Muscle of arm (tissue), 1 donor: ENCODE measurements at regions not wholly inside any gene's neighbourhood (a gene's known extent, or its start where the extent isn't known, plus 50 kb on each side); places are given as distances from the start of the nearest gene placed in this dataset.
"Not testable (repeated sequence)": the region's sequence is repeated elsewhere in the genome, so short reads cannot be mapped to it uniquely, and the experiment has no call there.

Experiments
- DNase-seq: peaks from one replicate; pipeline ENCODE4 v3.0.0-alpha.2; 2013

DNA sequence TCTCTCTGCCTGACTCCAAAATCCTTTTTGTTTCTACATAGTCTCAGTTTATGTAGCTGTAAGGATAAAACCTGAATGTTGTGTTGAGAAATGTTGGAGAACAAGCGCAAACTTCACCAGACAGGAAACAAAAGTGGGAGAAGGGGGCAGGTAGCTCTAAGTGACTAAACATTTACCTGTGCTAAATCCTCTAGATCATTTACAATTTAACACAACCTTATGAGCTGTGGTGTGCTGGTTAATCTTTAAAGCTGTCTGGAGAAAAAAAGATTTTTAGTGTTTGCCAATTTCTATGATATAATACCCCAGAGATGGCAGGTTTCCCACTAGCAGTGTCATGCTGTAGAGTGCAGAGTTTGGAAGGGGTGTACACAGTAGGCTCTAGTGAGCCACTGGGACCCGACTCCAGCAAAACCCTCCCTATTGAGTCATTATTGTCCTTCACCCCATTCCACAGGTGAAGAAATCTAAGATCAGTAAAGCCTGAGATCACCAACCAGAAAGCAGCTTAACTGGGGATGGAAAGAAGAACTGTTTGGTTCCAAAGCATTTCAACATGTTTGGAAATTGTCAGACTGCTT is 992.0 kb downstream of the DCDC2C start:
- DNase-seq, result no peak

DNA sequence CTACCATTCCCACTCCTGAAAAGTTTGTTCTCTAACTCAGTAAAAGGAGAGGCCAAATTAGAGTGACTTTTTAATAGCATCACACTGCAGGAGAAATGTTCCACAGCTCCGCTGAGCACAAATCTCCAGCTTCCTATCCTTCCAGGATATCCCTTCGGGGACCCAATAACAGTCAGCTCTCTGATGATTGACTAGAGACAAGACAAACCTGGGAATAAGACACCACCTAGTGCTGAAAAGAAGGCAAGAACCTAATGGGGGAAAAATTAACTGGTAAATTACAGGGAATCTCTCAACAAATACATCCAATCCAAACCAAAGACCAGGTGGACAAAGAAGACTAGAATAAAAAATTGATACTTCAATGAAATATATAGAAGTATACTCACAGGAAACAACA is 977.1 kb upstream of the SOX11 start:
- no peak for DNase-seq

DNA sequence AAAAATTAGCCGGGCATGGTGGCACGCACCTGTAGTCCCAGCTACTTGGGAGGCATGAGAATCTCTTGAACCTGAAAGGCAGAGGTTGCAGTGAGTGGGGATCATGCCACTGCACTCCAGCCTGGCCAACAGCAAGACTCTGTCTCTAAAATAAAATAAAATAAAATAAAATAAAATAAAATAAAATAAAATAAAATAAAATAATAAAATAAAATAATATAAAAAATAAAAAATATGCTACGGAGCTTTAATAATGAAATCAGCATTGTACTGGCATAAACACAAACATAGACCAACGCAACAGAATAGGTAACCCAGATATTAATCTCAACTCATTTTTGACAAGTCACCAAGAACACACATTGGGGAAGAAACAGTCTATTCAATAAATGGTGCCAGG is 973.4 kb upstream of the SOX11 start:
- no peak for DNase-seq

DNA sequence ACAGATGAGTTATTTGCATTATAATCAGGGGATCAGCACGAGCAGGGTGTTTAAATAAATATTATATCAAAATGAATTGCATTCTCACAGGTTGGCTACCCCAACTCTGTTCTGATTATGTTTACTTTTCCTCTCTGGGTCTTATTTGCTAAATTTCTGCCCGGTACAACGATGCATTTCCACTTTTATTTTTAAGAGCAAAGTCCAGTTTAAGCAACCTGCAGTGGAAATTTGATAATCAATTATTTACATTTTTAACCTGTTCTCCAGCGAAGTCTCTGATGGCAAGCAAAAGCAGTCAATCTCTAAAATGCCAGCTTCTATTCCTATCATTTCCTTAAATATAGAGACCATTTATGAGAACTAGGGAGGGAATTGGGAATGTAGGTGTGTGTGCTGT is 966.6 kb upstream of the SOX11 start:
- no peak for DNase-seq

DNA sequence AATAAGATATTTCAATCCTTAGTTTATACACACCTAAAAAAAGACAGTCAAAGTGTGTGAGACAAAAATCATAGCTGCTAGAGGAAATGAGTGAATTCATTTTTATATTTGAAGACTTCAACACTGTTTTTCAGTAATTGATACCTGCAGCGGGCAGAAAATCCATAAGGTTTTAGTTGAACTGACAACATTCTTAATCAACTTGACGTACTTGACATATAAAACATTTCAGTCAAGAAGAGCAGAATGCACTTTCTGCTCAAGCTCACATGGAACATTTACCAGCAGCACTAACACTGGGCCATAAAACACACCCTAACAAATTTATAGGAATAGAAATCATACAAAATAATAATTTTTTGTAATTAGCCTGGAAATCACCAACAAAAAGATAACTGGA is 959.6 kb upstream of the SOX11 start:
- no peak for DNase-seq

DNA sequence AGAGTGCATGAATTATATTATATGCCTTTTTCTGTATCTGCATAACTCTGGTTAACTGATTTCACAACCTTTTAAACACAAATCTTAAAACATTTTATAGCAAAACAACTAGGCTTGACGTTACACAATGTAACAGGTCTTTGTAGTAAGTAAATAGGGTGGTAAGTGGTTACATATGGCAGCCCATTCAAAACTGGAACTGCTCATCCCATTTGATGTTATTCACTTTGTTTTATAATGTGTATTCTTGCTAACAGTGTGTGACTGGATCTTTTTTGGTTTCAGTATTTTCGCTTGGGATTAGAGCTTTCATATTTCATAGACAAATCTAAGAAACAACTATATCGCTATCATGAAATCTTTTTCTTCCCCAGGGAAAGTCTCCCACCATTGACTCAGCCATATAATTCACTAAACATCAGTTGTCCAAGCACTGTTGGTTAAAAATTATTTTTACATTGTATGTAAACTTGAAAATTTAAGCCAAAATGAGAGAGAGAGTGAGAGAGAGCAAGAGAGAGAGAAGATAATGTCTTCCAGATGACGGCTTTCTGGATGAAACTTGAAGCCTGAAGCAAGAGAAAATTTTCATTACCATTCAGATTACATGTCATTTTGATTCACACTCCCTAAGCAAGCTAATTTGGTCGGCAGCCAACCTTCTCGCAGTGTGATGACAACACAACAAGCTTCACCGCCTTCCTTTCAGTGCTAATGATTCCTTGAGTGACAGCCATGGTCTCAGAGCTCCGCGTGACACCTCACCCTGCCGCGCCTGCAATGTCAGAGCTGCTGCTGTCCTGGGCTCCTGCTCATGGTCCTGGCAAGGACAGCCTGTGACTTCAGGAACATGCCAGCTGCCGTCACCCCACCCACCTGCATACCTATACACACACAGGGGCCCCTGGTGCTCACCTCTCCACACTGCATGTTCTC is 946.9 kb upstream of the SOX11 start:
- DNase-seq, result peak; percentile 68

DNA sequence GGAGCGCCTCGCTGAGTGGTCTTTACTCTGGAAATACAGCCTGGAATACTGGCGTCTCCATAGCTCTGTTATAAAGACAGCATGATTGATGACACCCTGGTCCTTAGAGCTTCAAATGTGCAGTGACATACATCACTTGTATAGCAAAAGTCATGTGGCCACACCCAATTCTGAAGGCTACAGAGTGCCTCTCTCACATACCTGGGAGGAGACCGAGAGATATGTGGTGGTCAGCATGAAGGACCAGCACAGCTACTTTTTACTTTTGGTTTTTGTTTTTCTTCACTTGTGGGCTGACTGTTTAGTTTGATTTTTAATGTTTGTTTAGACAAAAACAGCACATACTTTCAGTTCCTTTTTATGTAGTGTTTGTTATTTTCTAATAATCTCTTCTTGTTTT is 938.5 kb upstream of the SOX11 start:
- no peak for DNase-seq

DNA sequence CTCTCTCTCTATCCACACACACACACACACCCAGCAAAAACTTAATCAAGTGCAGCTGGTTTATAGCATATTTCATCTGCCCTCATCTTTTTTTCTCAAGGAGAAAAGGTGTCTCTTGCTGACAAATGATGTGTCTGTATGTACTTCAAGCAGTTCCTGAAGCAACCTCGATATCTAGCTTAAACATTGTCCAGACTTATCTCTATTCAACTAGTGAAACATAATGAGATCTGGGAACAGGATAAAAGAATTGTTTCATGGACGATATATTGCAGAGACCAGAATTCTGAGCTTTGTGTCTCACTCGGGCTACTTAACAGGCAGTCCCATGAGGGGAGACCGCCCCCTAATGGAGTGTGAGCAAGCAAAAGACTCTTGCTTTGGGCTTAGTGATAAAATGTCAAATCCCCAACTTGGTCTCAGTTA is 929.2 kb upstream of the SOX11 start:
- peak; percentile 21 for DNase-seq

DNA sequence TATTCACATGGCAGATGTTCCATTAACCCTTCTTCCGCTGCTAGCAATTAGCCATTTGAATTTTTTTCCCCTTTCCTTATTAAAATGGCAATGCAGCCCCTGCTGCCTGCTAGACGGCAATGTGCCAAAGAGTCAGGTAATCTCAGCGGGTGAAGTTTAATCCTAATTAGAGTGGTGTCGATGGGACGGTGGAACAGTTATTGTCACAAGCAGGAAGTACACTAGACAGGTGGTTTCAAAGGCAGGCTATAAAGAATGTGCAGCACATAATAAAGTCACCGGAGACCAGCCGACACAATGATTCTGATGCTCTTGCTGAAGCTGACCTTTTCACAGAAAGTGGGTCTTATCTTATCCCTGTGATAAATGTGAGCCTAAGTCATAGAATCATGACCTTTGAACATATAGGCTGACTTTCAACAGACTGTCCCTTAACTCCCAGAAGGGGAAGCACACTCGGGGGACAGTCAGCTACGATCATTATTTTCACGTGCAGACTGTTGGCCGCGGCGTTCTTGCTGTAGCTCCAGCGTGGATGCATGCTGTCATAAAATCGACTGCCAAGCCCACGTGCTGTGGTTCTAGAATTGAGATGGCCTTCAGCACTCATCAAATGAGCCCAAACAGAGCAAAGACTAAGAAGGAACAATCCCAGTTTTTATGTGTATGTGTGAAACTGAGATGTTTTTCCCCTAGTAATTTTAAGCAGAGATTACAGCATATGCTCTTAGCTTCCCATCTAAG is 926.2 kb upstream of the SOX11 start:
- DNase-seq, result no peak

DNA sequence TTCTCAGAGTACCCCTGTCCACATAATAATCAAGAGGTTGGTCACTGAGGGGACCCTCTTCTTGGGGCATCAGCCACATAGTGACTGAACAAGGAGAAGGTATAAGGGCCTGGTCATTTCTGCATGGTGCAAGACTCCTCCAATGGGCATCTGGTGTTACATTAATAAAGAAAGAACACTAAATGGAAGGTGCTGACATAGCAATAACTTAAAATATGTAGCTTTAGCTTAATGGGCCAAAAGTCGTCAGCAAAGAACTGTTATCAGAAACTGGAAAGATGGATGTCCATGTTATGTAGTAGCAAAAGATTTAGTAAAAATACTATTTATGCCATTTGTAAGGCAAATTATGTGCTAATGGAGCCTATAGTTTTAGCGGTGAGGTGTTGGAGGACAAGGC is 916.5 kb upstream of the SOX11 start:
- DNase-seq, result no peak

DNA sequence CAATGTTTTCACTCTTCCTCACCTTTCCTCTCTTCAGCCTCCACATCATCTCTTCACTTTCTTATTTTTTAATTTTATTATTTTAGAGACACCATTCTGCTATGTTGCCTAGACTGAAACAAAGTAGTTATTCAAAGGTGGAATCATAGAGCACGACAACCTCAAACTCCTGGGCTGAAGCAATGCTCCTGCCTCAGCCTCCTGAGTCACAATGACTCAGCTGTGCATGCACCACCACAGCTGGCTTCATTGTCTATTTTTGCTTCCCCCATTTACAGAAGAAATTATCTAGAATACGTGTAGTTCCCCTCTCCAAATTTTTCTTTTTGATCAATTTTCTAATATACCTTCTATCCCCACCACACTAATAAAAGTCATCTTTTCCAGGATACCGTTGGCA is 911.5 kb upstream of the SOX11 start:
- DNase-seq, result no peak

DNA sequence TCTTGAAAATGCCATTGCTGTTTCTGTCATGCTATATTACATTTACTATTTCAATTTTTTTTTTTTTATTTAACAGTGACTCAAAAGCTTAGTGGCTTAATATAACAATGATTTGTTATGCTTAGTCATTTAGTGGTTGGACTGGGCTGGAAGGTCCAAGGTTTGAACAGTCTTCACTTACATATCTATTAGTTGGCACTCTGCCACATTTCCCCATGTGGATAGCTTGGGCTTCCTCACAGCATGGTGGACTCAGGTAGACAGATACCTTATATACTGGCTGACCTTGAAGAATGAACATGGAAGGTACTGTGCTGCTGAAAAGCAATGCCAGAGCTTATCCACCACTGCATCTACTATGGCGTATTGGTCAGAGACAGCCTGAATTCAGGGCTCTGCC is 909.5 kb upstream of the SOX11 start:
- DNase-seq, result no peak

DNA sequence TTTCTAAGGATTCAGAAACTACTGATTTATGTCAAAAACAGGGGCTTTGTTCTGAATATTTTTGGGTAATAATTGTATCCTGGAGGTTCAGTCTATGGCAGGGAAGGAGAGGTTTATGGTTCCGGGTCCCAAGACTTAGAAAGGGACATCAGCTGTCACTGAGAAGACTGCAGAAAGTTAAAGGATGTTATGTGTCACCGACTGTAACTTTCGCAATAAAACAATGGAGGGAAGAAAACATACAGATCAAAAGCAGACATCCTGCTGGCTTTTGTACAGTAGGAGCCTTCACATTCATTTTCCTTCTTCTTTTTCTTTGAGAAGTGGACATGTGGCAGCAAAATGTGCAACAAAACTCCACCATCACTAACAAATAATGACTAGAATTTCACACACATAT is 900.7 kb upstream of the SOX11 start:
- no peak for DNase-seq

DNA sequence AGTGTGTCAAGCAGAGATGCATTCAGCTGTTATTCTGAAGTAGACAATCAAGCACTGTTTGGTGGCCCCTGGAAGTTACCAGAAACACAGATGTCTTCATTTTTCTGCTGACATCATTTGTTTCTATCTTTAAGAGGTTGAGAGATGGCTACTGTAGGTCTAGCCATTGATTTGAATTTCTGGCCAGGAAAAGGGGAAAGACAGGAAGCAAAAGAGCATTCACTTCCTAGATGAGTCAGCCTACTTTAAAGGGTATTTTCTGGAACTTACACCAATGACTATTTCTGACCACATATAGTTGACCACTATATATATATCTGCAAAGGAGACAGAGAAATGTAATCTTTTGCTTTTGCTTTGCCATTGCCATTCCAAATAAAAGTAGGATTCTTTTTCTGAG is 900.1 kb upstream of the SOX11 start:
- DNase-seq, result no peak

DNA sequence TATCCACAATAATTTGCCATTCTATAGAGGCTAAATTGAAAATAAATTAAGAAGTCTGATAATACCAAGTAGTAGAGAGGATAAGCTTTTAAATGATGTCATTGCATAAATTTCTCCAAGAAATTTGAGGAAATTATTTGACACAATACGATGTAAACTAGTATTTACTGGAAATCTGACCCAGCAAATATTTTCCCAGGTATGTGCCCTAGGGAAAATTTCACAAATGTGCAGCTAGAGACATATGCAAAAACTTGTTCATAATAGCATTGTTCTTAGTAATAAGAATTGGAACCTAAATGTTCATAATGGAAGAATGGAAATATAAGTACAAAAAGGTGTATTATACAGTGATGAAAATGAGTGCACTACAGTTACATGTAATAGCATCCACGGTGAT is 888.8 kb upstream of the SOX11 start:
- DNase-seq, result no peak

DNA sequence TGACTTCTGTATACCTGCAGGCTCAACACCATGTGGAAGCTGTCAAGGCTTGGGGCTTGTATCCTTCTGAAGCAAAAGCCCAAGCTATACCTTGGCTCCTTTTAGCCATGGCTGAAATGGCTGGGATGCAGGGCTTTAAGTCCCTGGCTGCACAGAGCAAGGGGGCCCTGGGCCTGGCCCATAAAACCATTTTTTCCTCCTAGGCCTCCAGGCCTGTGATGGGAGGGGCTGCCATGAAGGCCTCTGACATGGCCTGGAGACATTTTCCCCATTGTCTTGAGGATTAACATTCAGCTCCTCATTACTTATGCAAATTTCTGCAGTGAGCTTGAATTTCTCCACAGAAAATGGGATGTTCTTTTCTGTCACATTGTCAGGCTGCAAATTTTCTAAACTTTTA is 878.0 kb upstream of the SOX11 start:
- not testable (repeated sequence) for DNase-seq

DNA sequence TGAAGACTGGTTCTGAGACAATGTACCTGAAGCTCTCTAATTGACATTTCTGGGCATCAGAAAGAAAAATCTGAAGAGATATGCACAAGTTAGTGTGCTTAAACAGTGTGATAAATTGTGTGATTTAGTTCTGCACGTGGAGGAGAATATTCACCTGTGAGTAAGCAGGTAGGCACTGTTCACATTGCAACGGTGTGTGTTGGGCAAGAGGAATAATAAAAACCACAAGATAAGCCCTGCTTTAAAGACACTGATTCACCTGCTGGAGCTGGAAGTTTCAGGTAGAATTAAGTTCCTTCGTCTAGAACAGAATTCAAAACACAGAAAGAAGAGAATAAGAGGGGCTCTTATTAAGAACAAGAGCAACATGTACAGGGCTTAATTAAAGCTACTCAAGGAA is 864.3 kb upstream of the SOX11 start:
- DNase-seq, result no peak

DNA sequence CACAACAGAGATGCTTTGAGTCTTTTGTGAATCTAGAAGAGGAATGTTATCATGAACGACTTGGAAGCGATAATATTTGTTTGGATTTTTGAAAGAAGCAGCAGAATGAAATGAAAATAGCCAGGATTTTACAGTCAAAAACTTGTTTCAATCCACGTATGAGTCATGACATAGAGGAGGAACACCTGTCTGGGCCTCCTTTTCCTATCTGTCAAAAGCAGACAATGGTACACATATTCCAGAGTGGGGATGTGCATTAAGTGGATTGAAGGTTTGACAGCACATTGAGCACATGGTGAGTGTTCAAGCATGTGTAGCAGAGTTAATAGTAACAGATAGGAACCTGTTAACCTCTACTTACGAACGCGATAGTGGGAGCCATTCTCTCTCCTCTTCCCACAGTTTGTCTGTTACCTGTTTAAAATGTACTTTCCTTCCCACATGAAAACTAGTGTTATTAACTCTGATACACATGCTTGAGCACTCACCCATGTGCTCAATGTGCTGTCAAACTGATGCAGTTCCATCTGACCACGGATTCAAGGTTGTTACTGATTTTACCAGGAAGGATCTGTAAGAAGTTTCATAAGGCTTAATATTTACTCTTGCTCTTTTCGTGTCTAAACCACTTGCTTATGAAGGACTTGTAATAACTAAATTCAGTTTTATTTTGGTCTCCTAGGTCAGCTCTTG is 863.4 kb upstream of the SOX11 start:
- DNase-seq, result no peak

DNA sequence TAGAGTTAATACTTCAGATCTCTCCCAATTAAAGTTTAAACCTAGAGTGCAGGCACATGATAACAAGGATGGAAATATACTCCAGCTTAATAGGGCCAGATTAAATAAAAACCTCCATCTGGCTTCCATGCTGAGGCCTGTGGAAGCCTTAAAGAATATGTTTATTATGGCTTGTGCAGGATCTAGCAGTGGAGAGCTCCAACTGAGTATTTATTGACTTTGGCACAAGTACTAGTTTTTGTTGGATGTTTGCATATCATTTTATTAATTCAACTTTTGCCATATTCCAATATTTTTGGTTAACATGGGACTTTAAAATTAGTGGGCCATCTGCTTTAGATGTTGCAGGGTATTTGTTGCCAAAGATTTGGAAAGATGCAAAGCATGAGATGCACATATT is 860.4 kb upstream of the SOX11 start:
- DNase-seq, result peak; percentile 27

DNA sequence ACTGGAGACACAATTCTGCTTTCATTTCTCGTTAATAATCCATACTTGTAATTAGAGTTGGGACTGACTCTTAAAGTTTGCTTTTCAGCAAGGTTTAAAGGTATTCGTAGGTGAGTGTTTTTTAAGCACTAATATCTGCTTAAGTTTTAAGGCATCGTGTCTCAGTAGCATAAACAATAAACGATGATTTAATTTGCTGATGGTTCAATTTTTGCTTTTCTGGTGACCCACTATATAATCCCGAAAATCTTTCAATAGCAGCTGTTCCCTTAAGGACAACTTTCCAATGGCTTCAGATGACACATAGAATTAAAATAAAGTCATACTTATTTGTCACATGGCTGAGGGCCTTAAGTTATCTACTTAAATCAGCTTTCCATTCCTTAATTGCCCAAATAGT is 859.5 kb upstream of the SOX11 start:
- DNase-seq, result no peak

DNA sequence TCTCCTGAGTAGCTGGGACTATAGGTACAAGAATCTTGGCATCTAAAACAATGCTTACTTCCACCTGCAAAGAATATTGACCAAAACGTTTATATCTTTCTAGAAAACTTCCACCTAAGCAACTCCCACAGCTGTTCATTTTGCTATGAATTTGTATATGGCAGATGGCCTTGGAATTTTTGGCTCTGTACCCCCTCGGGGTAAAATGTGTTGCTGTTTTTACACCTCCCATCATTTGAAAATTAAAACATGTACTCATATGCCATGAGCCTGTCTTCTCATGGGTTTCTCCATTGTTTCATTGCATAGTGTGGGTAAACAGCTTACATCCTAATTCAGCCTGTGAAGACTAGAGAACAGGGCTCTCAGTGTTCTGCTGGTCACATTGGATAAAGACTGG is 853.6 kb upstream of the SOX11 start:
- DNase-seq, result no peak

DNA sequence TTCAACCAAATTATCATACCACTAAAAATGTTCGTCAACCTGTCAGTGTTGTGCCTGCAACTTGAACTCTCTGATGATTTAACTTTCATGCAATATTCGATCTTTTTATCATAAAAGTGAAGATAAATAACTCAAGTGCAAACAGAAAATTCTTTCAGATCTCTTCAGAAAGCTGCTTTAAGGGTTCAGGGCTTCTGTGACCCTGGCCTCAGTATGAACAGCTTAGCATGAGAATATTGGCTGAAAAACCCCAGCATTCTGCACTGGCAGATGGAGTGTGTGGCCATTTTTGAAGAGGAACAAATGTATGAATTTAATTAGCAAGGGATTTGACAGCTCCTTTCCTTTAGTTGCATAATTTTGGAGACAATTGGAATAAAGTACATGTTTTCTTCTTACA is 851.4 kb upstream of the SOX11 start:
- no peak for DNase-seq
